ENCODE measurements at regions not wholly inside any gene's neighbourhood (a gene's known extent, or its start where the extent isn't known, plus 50 kb on each side); places are given as distances from the start of the nearest gene placed in this dataset.

DNA sequence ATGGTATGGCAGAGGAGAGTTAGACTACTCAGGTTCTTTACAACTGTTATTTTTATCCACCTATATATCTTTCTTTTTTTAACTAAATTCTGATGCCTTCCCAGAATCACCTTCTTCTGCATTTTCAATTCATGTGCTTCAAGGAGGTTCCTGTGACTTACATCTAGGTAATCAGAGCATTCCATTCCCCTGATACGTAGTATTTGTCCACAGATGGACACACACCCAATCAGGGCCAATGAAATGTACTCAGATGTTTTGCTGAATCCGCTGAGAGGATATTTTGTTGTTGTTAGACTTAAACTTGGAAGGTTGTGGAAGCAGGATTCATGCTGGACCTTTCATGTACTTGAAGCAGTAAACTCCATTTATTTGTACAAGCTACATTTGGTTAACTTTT, 159.4 kb upstream of the FER start:
- no peak for TF ChIP-seq SMC3 (IDR thresholded peaks at IDR 0.05; ENCODE audit: borderline replicate concordance, low read length)
- no peak for TF ChIP-seq RCOR1 (conservative IDR thresholded peaks at IDR 0.05; ENCODE audit: low read depth, low read length)
- TF ChIP-seq CTCF (IDR thresholded peaks at IDR 0.05 in 2 of 3, conservative IDR thresholded peaks at IDR 0.05 in 1 of 3; ENCODE audit: control insufficient read depth in 2 of 3, extremely low read depth in 1 of 3, insufficient read depth in 1 of 3, low read depth in 3 of 3, low read length in 3 of 3), result no peak
- TF ChIP-seq YY1 (IDR thresholded peaks at IDR 0.05; ENCODE audit: low read depth, low read length), result no peak
- no peak for TF ChIP-seq SP1 (IDR thresholded peaks at IDR 0.05; ENCODE audit: low read depth, low read length)
- TF ChIP-seq EZH2 (IDR thresholded peaks at IDR 0.05; ENCODE audit: borderline replicate concordance, control insufficient read depth, low read depth, low read length), result no peak
- TF ChIP-seq RFX5 (IDR thresholded peaks at IDR 0.05; ENCODE audit: low read depth, low read length), result no peak
- no peak for TF ChIP-seq CHD1 (IDR thresholded peaks at IDR 0.05; ENCODE audit: low read depth, low read length)
- TF ChIP-seq ZSCAN29 (IDR thresholded peaks at IDR 0.05), result no peak
- TF ChIP-seq NBN (IDR thresholded peaks at IDR 0.05), result no peak
- no peak for TF ChIP-seq CHD2 (IDR thresholded peaks at IDR 0.05; ENCODE audit: borderline replicate concordance, low read depth, low read length)
- TF ChIP-seq, protein P1, sequence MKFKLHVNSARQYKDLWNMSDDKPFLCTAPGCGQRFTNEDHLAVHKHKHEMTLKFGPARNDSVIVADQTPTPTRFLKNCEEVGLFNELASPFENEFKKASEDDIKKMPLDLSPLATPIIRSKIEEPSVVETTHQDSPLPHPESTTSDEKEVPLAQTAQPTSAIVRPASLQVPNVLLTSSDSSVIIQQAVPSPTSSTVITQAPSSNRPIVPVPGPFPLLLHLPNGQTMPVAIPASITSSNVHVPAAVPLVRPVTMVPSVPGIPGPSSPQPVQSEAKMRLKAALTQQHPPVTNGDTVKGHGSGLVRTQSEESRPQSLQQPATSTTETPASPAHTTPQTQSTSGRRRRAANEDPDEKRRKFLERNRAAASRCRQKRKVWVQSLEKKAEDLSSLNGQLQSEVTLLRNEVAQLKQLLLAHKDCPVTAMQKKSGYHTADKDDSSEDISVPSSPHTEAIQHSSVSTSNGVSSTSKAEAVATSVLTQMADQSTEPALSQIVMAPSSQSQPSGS (IDR thresholded peaks at IDR 0.05; ENCODE audit: low read length), result no peak
- no peak for TF ChIP-seq RBBP5 (conservative IDR thresholded peaks at IDR 0.05)
- TF ChIP-seq, protein P2, sequence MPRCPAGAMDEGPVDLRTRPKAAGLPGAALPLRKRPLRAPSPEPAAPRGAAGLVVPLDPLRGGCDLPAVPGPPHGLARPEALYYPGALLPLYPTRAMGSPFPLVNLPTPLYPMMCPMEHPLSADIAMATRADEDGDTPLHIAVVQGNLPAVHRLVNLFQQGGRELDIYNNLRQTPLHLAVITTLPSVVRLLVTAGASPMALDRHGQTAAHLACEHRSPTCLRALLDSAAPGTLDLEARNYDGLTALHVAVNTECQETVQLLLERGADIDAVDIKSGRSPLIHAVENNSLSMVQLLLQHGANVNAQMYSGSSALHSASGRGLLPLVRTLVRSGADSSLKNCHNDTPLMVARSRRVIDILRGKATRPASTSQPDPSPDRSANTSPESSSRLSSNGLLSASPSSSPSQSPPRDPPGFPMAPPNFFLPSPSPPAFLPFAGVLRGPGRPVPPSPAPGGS (IDR thresholded peaks at IDR 0.05; ENCODE audit: borderline replicate concordance, insufficient read depth, low read depth, low read length, poor library complexity, severe bottlenecking), result no peak

Data from GM12878 (cell line).